CD4-positive, alpha-beta T cell treated with Interleukin-15 for 4 hours (primary cell): ENCODE measurements at regions not wholly inside any gene's neighbourhood (a gene's known extent, or its start where the extent isn't known, plus 50 kb on each side); places are given as distances from the start of the nearest gene placed in this dataset.

Experiments
- DNase-seq: peaks from one replicate; pipeline ENCODE4 v3.0.0-alpha.2; 2020; ENCODE audit warnings: low spot score

GRCh38 chr10:121426307-121426706 lies 171.9 kb downstream of the FGFR2 start:
- DNase-seq, result no peak
